ENCODE measurements at regions not wholly inside any gene's neighbourhood (a gene's known extent, or its start where the extent isn't known, plus 50 kb on each side); places are given as distances from the start of the nearest gene placed in this dataset.
A peak's percentile ranks its signal among the peaks of the same experiment; 100 is the strongest.
"Not testable (repeated sequence)": the region's sequence is repeated elsewhere in the genome, so short reads cannot be mapped to it uniquely, and the experiment has no call there.

GRCh38 chr22:27597703-27598444, 203.7 kb downstream of the MN1 start:
- no CpG with 5 or more reads among the region's 1 CpG for WGBS (ENCODE audit: insufficient coverage)
- H3K4me1 ChIP-seq (ENCODE audit: control insufficient read depth, insufficient read depth, low read length), result peaks cover 11% of the 10 kb centered on the region
- no peak overlapping the region for H3K4me3 ChIP-seq (ENCODE audit: low read length)
- no peaks in the 10 kb centered on the region for H3K9me3 ChIP-seq (replicated peaks; ENCODE audit: control insufficient read depth, low read depth, low read length)
- H3K27me3 ChIP-seq (ENCODE audit: control insufficient read depth, insufficient read depth, low read length), result peaks cover 2% of the 10 kb centered on the region
- no peaks in the 10 kb centered on the region for H3K36me3 ChIP-seq (ENCODE audit: control insufficient read depth, insufficient read depth, low read length)
- no peak overlapping the region for H3K27ac ChIP-seq (ENCODE audit: low read length)
- no peak for DNase-seq

- H3K4me1 ChIP-seq (ENCODE audit: control insufficient read depth, insufficient read depth, low read length), result peaks cover 16% of the 10 kb centered on the region
- peaks cover 6% of the 10 kb centered on the region for H3K27me3 ChIP-seq (ENCODE audit: control insufficient read depth, insufficient read depth, low read length)
- no peaks in the 10 kb centered on the region for H3K9me3 ChIP-seq (replicated peaks; ENCODE audit: control insufficient read depth, low read depth, low read length)
- no peak overlapping the region for H3K4me3 ChIP-seq (ENCODE audit: low read length)
- WGBS (ENCODE audit: insufficient coverage), result no CpG with 5 or more reads among the region's 1 CpG
- DNase-seq, result no peak
- no peak overlapping the region for H3K27ac ChIP-seq (ENCODE audit: low read length)
- no peaks in the 10 kb centered on the region for H3K36me3 ChIP-seq (ENCODE audit: control insufficient read depth, insufficient read depth, low read length)
Observed at GRCh38 chr22:27598792-27599191, 202.8 kb downstream of the MN1 start.

GRCh38 chr22:27601195-27601594, 200.4 kb downstream of the MN1 start:
- Histone ChIP-seq H3K4me1 (ENCODE audit: control insufficient read depth, insufficient read depth, low read length) (peaks cover 14% of the 10 kb centered on the region), H3K9me3 (replicated peaks; ENCODE audit: control insufficient read depth, low read depth, low read length) (peaks cover 4% of the 10 kb centered on the region), H3K27ac (ENCODE audit: low read length) (no peak overlapping the region), H3K4me3 (ENCODE audit: low read length) (no peak overlapping the region), H3K27me3 (ENCODE audit: control insufficient read depth, insufficient read depth, low read length) (peaks cover 7% of the 10 kb centered on the region), H3K36me3 (ENCODE audit: control insufficient read depth, insufficient read depth, low read length) (no peaks in the 10 kb centered on the region)
- 61% methylated on average over 2 of the region's 9 CpGs for WGBS (ENCODE audit: insufficient coverage)
- peak; percentile 42 for DNase-seq

- H3K9me3 ChIP-seq (replicated peaks; ENCODE audit: control insufficient read depth, low read depth, low read length), result peaks cover 4% of the 10 kb centered on the region
- H3K4me1 ChIP-seq (ENCODE audit: control insufficient read depth, insufficient read depth, low read length), result peaks cover 6% of the 10 kb centered on the region
- H3K27ac ChIP-seq (ENCODE audit: low read length), result no peak overlapping the region
- WGBS (ENCODE audit: insufficient coverage), result 65% methylated on average over 4 of the region's 6 CpGs
- H3K4me3 ChIP-seq (ENCODE audit: low read length), result no peak overlapping the region
- no peak for DNase-seq
- H3K27me3 ChIP-seq (ENCODE audit: control insufficient read depth, insufficient read depth, low read length), result peaks cover 7% of the 10 kb centered on the region
- H3K36me3 ChIP-seq (ENCODE audit: control insufficient read depth, insufficient read depth, low read length), result no peaks in the 10 kb centered on the region
Observed at GRCh38 chr22:27602390-27602789, 199.2 kb downstream of the MN1 start.

- H3K9me3 ChIP-seq (replicated peaks; ENCODE audit: control insufficient read depth, low read depth, low read length), result peaks cover 4% of the 10 kb centered on the region
- peaks cover 7% of the 10 kb centered on the region for H3K27me3 ChIP-seq (ENCODE audit: control insufficient read depth, insufficient read depth, low read length)
- peaks cover 6% of the 10 kb centered on the region for H3K4me1 ChIP-seq (ENCODE audit: control insufficient read depth, insufficient read depth, low read length)
- H3K27ac ChIP-seq (ENCODE audit: low read length), result no peak overlapping the region
- H3K4me3 ChIP-seq (ENCODE audit: low read length), result no peak overlapping the region
- 68% methylated on average over 11 of the region's 11 CpGs for WGBS (ENCODE audit: insufficient coverage)
- no peak for DNase-seq
- H3K36me3 ChIP-seq (ENCODE audit: control insufficient read depth, insufficient read depth, low read length), result no peaks in the 10 kb centered on the region
Observed at GRCh38 chr22:27603111-27603799, 198.3 kb downstream of the MN1 start.

- Histone ChIP-seq H3K4me3 (ENCODE audit: low read length) (no peak overlapping the region), H3K9me3 (replicated peaks; ENCODE audit: control insufficient read depth, low read depth, low read length) (peaks cover 4% of the 10 kb centered on the region), H3K27ac (ENCODE audit: low read length) (no peak overlapping the region), H3K36me3 (ENCODE audit: control insufficient read depth, insufficient read depth, low read length) (no peaks in the 10 kb centered on the region), H3K27me3 (ENCODE audit: control insufficient read depth, insufficient read depth, low read length) (peaks cover 7% of the 10 kb centered on the region), H3K4me1 (ENCODE audit: control insufficient read depth, insufficient read depth, low read length) (peaks cover 6% of the 10 kb centered on the region)
- peak; percentile 52 for DNase-seq
- WGBS (ENCODE audit: insufficient coverage), result 30% methylated on average over 8 of the region's 9 CpGs
Observed at GRCh38 chr22:27603800-27604144, 197.8 kb downstream of the MN1 start.

GRCh38 chr22:27605390-27605789, 196.2 kb downstream of the MN1 start:
- Histone ChIP-seq H3K27me3 (ENCODE audit: control insufficient read depth, insufficient read depth, low read length) (peaks cover 7% of the 10 kb centered on the region), H3K36me3 (ENCODE audit: control insufficient read depth, insufficient read depth, low read length) (no peaks in the 10 kb centered on the region), H3K4me1 (ENCODE audit: control insufficient read depth, insufficient read depth, low read length) (peaks cover 6% of the 10 kb centered on the region), H3K9me3 (replicated peaks; ENCODE audit: control insufficient read depth, low read depth, low read length) (peaks cover 4% of the 10 kb centered on the region), H3K4me3 (ENCODE audit: low read length) (no peak overlapping the region), H3K27ac (ENCODE audit: low read length) (no peak overlapping the region)
- 83% methylated on average over 3 of the region's 4 CpGs for WGBS (ENCODE audit: insufficient coverage)
- no peak for DNase-seq

- 96% methylated on average over 6 of the region's 7 CpGs for WGBS (ENCODE audit: insufficient coverage)
- H3K36me3 ChIP-seq (ENCODE audit: control insufficient read depth, insufficient read depth, low read length); H3K27me3 ChIP-seq (ENCODE audit: control insufficient read depth, insufficient read depth, low read length); DNase-seq; H3K27ac ChIP-seq (ENCODE audit: low read length); H3K9me3 ChIP-seq (replicated peaks; ENCODE audit: control insufficient read depth, low read depth, low read length); H3K4me3 ChIP-seq (ENCODE audit: low read length); H3K4me1 ChIP-seq (ENCODE audit: control insufficient read depth, insufficient read depth, low read length): not testable (repeated sequence)
Observed at GRCh38 chr22:27607750-27608149, 193.8 kb downstream of the MN1 start.

- no peaks in the 10 kb centered on the region for H3K36me3 ChIP-seq (ENCODE audit: control insufficient read depth, insufficient read depth, low read length)
- H3K27me3 ChIP-seq (ENCODE audit: control insufficient read depth, insufficient read depth, low read length), result peaks cover 19% of the 10 kb centered on the region
- peaks cover 3% of the 10 kb centered on the region for H3K9me3 ChIP-seq (replicated peaks; ENCODE audit: control insufficient read depth, low read depth, low read length)
- H3K4me1 ChIP-seq (ENCODE audit: control insufficient read depth, insufficient read depth, low read length), result no peaks in the 10 kb centered on the region
- H3K27ac ChIP-seq (ENCODE audit: low read length), result no peak overlapping the region
- 60% methylated on average over 6 of the region's 18 CpGs for WGBS (ENCODE audit: insufficient coverage)
- no peak overlapping the region for H3K4me3 ChIP-seq (ENCODE audit: low read length)
- no peak for DNase-seq
Observed at GRCh38 chr22:27609451-27609888, 192.1 kb downstream of the MN1 start.

GRCh38 chr22:27610164-27610563, 191.4 kb downstream of the MN1 start:
- H3K9me3 ChIP-seq (replicated peaks; ENCODE audit: control insufficient read depth, low read depth, low read length); H3K4me3 ChIP-seq (ENCODE audit: low read length); H3K27ac ChIP-seq (ENCODE audit: low read length); H3K4me1 ChIP-seq (ENCODE audit: control insufficient read depth, insufficient read depth, low read length); H3K36me3 ChIP-seq (ENCODE audit: control insufficient read depth, insufficient read depth, low read length); DNase-seq: not testable (repeated sequence)
- peaks cover 24% of the 10 kb centered on the region for H3K27me3 ChIP-seq (ENCODE audit: control insufficient read depth, insufficient read depth, low read length)
- WGBS (ENCODE audit: insufficient coverage), result no CpG with 5 or more reads among the region's 4 CpGs
